OCI-LY7 (cell line): ENCODE measurements at regions not wholly inside any gene's neighbourhood (a gene's known extent, or its start where the extent isn't known, plus 50 kb on each side); places are given as distances from the start of the nearest gene placed in this dataset.

Experiments
- BruUV-seq: library from RNA; stranded (reverse); fragments of 400-500 nt; replicated peaks from 2 replicates; lab custom pipeline; 2021; lab: Mats Ljungman, UMichigan
- CTCF ChIA-PET: fragments of 300-600 bp; sonication (Branson Sonifier 250); formaldehyde crosslinking; loops from one replicate; lab custom pipeline; 2022; ENCODE audit warnings: antibody characterized with exemption; ENCODE audit not compliant: unreplicated experiment; lab: Charles Lee
- POLR2A ChIA-PET: fragments of 300-600 bp; sonication (Branson Sonifier 250); formaldehyde crosslinking; loops from one replicate; lab custom pipeline; 2022; ENCODE audit warnings: antibody characterized with exemption; lab: Charles Lee
- DNase-seq: peaks from one replicate; pipeline ENCODE4 v3.0.0-alpha.2; 2015; ENCODE audit warnings: low spot score
- H2AFZ ChIP-seq: fragments of 200-600 bp; sonication (generic), shearing (Covaris generic); 2 replicates; pipeline ENCODE4 v1.6.1; 2014; ENCODE audit warnings: mild to moderate bottlenecking, antibody characterized with exemption, low read length, moderate library complexity
- H3K27ac ChIP-seq: fragments of 200-600 bp; sonication (generic); 2 replicates; pipeline ENCODE4 v1.5.1; 2014; ENCODE audit warnings: mixed run types, low read depth, mild to moderate bottlenecking, moderate library complexity, low read length, inconsistent platforms; ENCODE audit not compliant: poor library complexity, severe bottlenecking
- H3K36me3 ChIP-seq: fragments of 200-600 bp; sonication (generic); 2 replicates; pipeline ENCODE4 v1.6.1; 2014; ENCODE audit warnings: mild to moderate bottlenecking, antibody characterized with exemption, low read length, moderate library complexity, mixed read lengths; ENCODE audit not compliant: insufficient read depth
- H3K4me1 ChIP-seq: fragments of 200-600 bp; sonication (generic); 2 replicates; pipeline ENCODE4 v1.5.1; 2014; ENCODE audit warnings: mild to moderate bottlenecking, low read length; ENCODE audit not compliant: insufficient read depth, poor library complexity, severe bottlenecking
- H3K4me2 ChIP-seq: fragments of 200-600 bp; sonication (generic); 2 replicates; pipeline ENCODE4 v1.6.1; 2014; ENCODE audit warnings: mild to moderate bottlenecking, low read length
- H3K4me3 ChIP-seq: fragments of 200-600 bp; sonication (generic); 2 replicates; pipeline ENCODE4 v1.5.1; 2014; ENCODE audit warnings: mild to moderate bottlenecking, low read depth, low read length; ENCODE audit not compliant: poor library complexity, severe bottlenecking
- H3K79me2 ChIP-seq: fragments of 200-600 bp; sonication (generic); 2 replicates; pipeline ENCODE4 v1.6.1; 2016; ENCODE audit warnings: low read depth, mild to moderate bottlenecking, low read length, moderate library complexity, mixed read lengths; ENCODE audit not compliant: insufficient read depth
- H3K9me2 ChIP-seq: fragments of 200-600 bp; sonication (generic); 2 replicates; pipeline ENCODE4 v1.6.1; 2016; ENCODE audit warnings: mild to moderate bottlenecking, low read length, mixed read lengths; ENCODE audit not compliant: insufficient read depth
- H3K9me3 ChIP-seq: fragments of 200-600 bp; sonication (generic); 2 replicates; pipeline ENCODE4 v1.6.1; 2014; ENCODE audit warnings: mild to moderate bottlenecking, mixed run types, low read length, mixed read lengths
- H4K20me1 ChIP-seq: fragments of 200-600 bp; sonication (generic); 2 replicates; pipeline ENCODE4 v1.6.1; 2014; ENCODE audit warnings: mild to moderate bottlenecking, antibody characterized with exemption, low read length, moderate library complexity, mixed read lengths; ENCODE audit not compliant: insufficient read depth
- EZH2phosphoT487 ChIP-seq: fragments of 200-600 bp; sonication (generic); IDR thresholded peaks from 2 replicates; pipeline ENCODE4 v1.6.1; 2018; ENCODE audit warnings: low read depth, borderline replicate concordance, mild to moderate bottlenecking, mixed run types, antibody characterized with exemption, low read length, moderate library complexity, mixed read lengths
- intact Hi-C: fragments of 100-400 bp; cut with micrococcal nuclease; formaldehyde crosslinking; loops from one replicate; pipeline ENCODE4 v1.10.0; 2022; ENCODE audit not compliant: unreplicated experiment
- TF ChIP-seq, protein P1 (sequence below): fragments of 200-600 bp; sonication (generic); conservative IDR thresholded peaks from 2 replicates; pipeline ENCODE4 v1.5.1; 2014; ENCODE audit warnings: mild to moderate bottlenecking, antibody characterized with exemption, low read length, moderate library complexity, mixed read lengths

GRCh38 chr2:77834360-77835002 is 312.3 kb upstream of the LRRTM4 start:
- intact Hi-C loops: no loop called here
- H3K4me2 ChIP-seq: no peak overlapping the region
- H2AFZ ChIP-seq: no peak overlapping the region
- H3K27ac ChIP-seq: no peak overlapping the region
- TF ChIP-seq, protein P1, sequence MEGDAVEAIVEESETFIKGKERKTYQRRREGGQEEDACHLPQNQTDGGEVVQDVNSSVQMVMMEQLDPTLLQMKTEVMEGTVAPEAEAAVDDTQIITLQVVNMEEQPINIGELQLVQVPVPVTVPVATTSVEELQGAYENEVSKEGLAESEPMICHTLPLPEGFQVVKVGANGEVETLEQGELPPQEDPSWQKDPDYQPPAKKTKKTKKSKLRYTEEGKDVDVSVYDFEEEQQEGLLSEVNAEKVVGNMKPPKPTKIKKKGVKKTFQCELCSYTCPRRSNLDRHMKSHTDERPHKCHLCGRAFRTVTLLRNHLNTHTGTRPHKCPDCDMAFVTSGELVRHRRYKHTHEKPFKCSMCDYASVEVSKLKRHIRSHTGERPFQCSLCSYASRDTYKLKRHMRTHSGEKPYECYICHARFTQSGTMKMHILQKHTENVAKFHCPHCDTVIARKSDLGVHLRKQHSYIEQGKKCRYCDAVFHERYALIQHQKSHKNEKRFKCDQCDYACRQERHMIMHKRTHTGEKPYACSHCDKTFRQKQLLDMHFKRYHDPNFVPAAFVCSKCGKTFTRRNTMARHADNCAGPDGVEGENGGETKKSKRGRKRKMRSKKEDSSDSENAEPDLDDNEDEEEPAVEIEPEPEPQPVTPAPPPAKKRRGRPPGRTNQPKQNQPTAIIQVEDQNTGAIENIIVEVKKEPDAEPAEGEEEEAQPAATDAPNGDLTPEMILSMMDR: no peak
- no peak for TF ChIP-seq EZH2phosphoT487
- POLR2A ChIA-PET: no interaction called here
- no peaks in the 10 kb centered on the region for H3K36me3 ChIP-seq
- peak; percentile 16 for DNase-seq
- no peaks in the 10 kb centered on the region for H3K4me1 ChIP-seq
- peaks cover 23% of the 10 kb centered on the region; the same call in 1 of the 2 replicates for H3K9me3 ChIP-seq
- H3K9me2 ChIP-seq: no peaks in the 10 kb centered on the region
- CTCF ChIA-PET: no interaction called here
- H4K20me1 ChIP-seq: no peaks in the 10 kb centered on the region
- H3K79me2 ChIP-seq: no peaks in the 10 kb centered on the region
- BruUV-seq: no TSS peak
- no peak overlapping the region for H3K4me3 ChIP-seq

GRCh38 chr2:77838441-77838840 is 316.3 kb upstream of the LRRTM4 start:
- intact Hi-C loops: no loop called here
- Histone ChIP-seq H3K27ac (no peak overlapping the region), H3K9me3 (peaks cover 23% of the 10 kb centered on the region; the same call in 1 of the 2 replicates), H3K4me2 (no peak overlapping the region), H3K9me2 (no peaks in the 10 kb centered on the region), H2AFZ (no peak overlapping the region), H3K36me3 (no peaks in the 10 kb centered on the region), H3K79me2 (no peaks in the 10 kb centered on the region), H4K20me1 (no peaks in the 10 kb centered on the region), H3K4me3 (no peak overlapping the region), H3K4me1 (no peaks in the 10 kb centered on the region)
- no peak for TF ChIP-seq EZH2phosphoT487
- TF ChIP-seq, protein P1: no peak
- no TSS peak for BruUV-seq
- ChIA-PET CTCF (no interaction called here), POLR2A (no interaction called here)
- no peak for DNase-seq

- BruUV-seq: no TSS peak
- peaks cover 18% of the 10 kb centered on the region; the same call in 1 of the 2 replicates for H3K9me3 ChIP-seq
- ChIA-PET CTCF (no interaction called here), POLR2A (no interaction called here)
- no peak overlapping the region for H3K4me2 ChIP-seq
- H3K4me3 ChIP-seq: no peak overlapping the region
- no peaks in the 10 kb centered on the region for H3K9me2 ChIP-seq
- intact Hi-C loops: no loop called here
- no peak overlapping the region for H2AFZ ChIP-seq
- H3K36me3 ChIP-seq: no peaks in the 10 kb centered on the region
- H3K27ac ChIP-seq: no peak overlapping the region
- H4K20me1 ChIP-seq: no peaks in the 10 kb centered on the region
- no peaks in the 10 kb centered on the region for H3K4me1 ChIP-seq
- TF ChIP-seq EZH2phosphoT487: no peak
- TF ChIP-seq, protein P1: no peak
- DNase-seq: no peak
- H3K79me2 ChIP-seq: no peaks in the 10 kb centered on the region
Measured at GRCh38 chr2:77839102-77839501, 316.9 kb upstream of the LRRTM4 start.
